Loucy (cell line): ENCODE measurements at regions not wholly inside any gene's neighbourhood (a gene's known extent, or its start where the extent isn't known, plus 50 kb on each side); places are given as distances from the start of the nearest gene placed in this dataset.

Experiments used
- H2AFZ ChIP-seq: fragments of 200-600 bp; sonication (generic); 2 replicates; pipeline ENCODE4 v1.6.0; 2016; ENCODE audit warnings: antibody characterized with exemption, mild to moderate bottlenecking, low read length, moderate library complexity
- H3F3A ChIP-seq: fragments of 200-600 bp; 2 replicates; pipeline ENCODE4 v1.6.0; 2016; ENCODE audit warnings: antibody characterized with exemption, low read depth, mild to moderate bottlenecking
- H3K27me3 ChIP-seq: fragments of 200-600 bp; sonication (generic); 2 replicates; pipeline ENCODE4 v1.6.1; 2014; ENCODE audit warnings: low read length, mild to moderate bottlenecking; ENCODE audit not compliant: insufficient read depth, poor library complexity, severe bottlenecking
- H3K36me3 ChIP-seq: fragments of 200-600 bp; sonication (generic); 2 replicates; pipeline ENCODE4 v1.6.1; 2016; ENCODE audit warnings: low read length; ENCODE audit not compliant: insufficient read depth
- H3K4me1 ChIP-seq: fragments of 200-600 bp; sonication (generic); 2 replicates; pipeline ENCODE4 v1.5.1; 2014; ENCODE audit warnings: low read length, mild to moderate bottlenecking; ENCODE audit not compliant: insufficient read depth, poor library complexity, severe bottlenecking
- H3K4me2 ChIP-seq: fragments of 200-600 bp; sonication (generic); 2 replicates; pipeline ENCODE4 v1.6.0; 2014; ENCODE audit warnings: antibody characterized with exemption, low read length, low read depth, mild to moderate bottlenecking; ENCODE audit not compliant: poor library complexity, severe bottlenecking
- H3K4me3 ChIP-seq: fragments of 200-600 bp; sonication (generic); 2 replicates; pipeline ENCODE4 v1.5.1; 2014; ENCODE audit warnings: low read length, mild to moderate bottlenecking, mixed read lengths; ENCODE audit not compliant: poor library complexity, severe bottlenecking
- H3K79me2 ChIP-seq: fragments of 200-600 bp; sonication (generic); 2 replicates; pipeline ENCODE4 v1.6.1; 2014; ENCODE audit warnings: low read length; ENCODE audit not compliant: insufficient read depth
- H3K9ac ChIP-seq: fragments of 200-600 bp; sonication (generic); 2 replicates; pipeline ENCODE4 v1.6.0; 2014; ENCODE audit warnings: mild to moderate bottlenecking, low read depth, low read length, moderate library complexity; ENCODE audit not compliant: poor library complexity, severe bottlenecking
- H3K9me2 ChIP-seq: fragments of 200-600 bp; sonication (generic); replicated peaks from 2 replicates; pipeline ENCODE4 v1.6.1; 2016; ENCODE audit warnings: low read depth, low read length, mixed read lengths
- H3K9me3 ChIP-seq: fragments of 200-600 bp; sonication (generic); 2 replicates; pipeline ENCODE4 v1.6.1; 2014; ENCODE audit warnings: mild to moderate bottlenecking, antibody characterized with exemption, low read length, low read depth; ENCODE audit not compliant: insufficient read depth
- H4K20me1 ChIP-seq: fragments of 200-600 bp; sonication (generic); 2 replicates; pipeline ENCODE4 v1.6.0; 2014; ENCODE audit warnings: antibody characterized with exemption, low read length, mild to moderate bottlenecking; ENCODE audit not compliant: insufficient read depth, poor library complexity, severe bottlenecking
- CTCF ChIP-seq: fragments of 200-600 bp; sonication (generic); conservative IDR thresholded peaks from 2 replicates; pipeline ENCODE4 v1.5.1; 2014; ENCODE audit warnings: mild to moderate bottlenecking, antibody characterized with exemption, low read length
- EZH2phosphoT487 ChIP-seq: fragments of 200-600 bp; IDR thresholded peaks from 2 replicates; pipeline ENCODE4 v1.6.1; 2018; ENCODE audit warnings: antibody characterized with exemption, mild to moderate bottlenecking, moderate library complexity, borderline replicate concordance

- TF ChIP-seq CTCF, result no peak
- no peak overlapping the region for H2AFZ ChIP-seq
- no peaks in the 10 kb centered on the region for H3K79me2 ChIP-seq
- H3K4me2 ChIP-seq, result no peak overlapping the region
- H3K9me2 ChIP-seq, result no peaks in the 10 kb centered on the region
- H3K36me3 ChIP-seq, result no peaks in the 10 kb centered on the region
- no peaks in the 10 kb centered on the region for H3K4me1 ChIP-seq
- no peaks in the 10 kb centered on the region for H3F3A ChIP-seq
- H3K27me3 ChIP-seq, result no peaks in the 10 kb centered on the region
- H3K9me3 ChIP-seq, result no peaks in the 10 kb centered on the region; the same call in 1 of the 2 replicates
- no peak overlapping the region for H3K9ac ChIP-seq
- H4K20me1 ChIP-seq, result no peaks in the 10 kb centered on the region
- no peak overlapping the region for H3K4me3 ChIP-seq
Measured at GRCh38 chr1:4564051-4564450, 90.4 kb upstream of the AJAP1 start.

- H3K27me3 ChIP-seq, result no peaks in the 10 kb centered on the region
- H3F3A ChIP-seq, result no peaks in the 10 kb centered on the region
- no peaks in the 10 kb centered on the region; the same call in 1 of the 2 replicates for H3K9me3 ChIP-seq
- H3K4me2 ChIP-seq, result no peak overlapping the region
- H3K36me3 ChIP-seq, result no peaks in the 10 kb centered on the region
- no peaks in the 10 kb centered on the region for H4K20me1 ChIP-seq
- no peak for TF ChIP-seq CTCF
- TF ChIP-seq EZH2phosphoT487, result no peak
- H2AFZ ChIP-seq, result no peak overlapping the region
- H3K4me1 ChIP-seq, result no peaks in the 10 kb centered on the region
- H3K79me2 ChIP-seq, result no peaks in the 10 kb centered on the region
- no peak overlapping the region for H3K9ac ChIP-seq
- H3K4me3 ChIP-seq, result no peak overlapping the region
- no peaks in the 10 kb centered on the region for H3K9me2 ChIP-seq
Measured at GRCh38 chr1:4565166-4565565, 89.2 kb upstream of the AJAP1 start.

GRCh38 chr1:4565801-4566449 lies 88.5 kb upstream of the AJAP1 start:
- no peaks in the 10 kb centered on the region for H3F3A ChIP-seq
- no peaks in the 10 kb centered on the region for H3K27me3 ChIP-seq
- no peak overlapping the region for H2AFZ ChIP-seq
- no peaks in the 10 kb centered on the region for H3K9me2 ChIP-seq
- H3K9ac ChIP-seq, result no peak overlapping the region
- no peak overlapping the region for H3K4me2 ChIP-seq
- no peaks in the 10 kb centered on the region for H3K36me3 ChIP-seq
- TF ChIP-seq EZH2phosphoT487 (no peak), CTCF (no peak)
- no peaks in the 10 kb centered on the region for H3K4me1 ChIP-seq
- no peak overlapping the region for H3K4me3 ChIP-seq
- H3K9me3 ChIP-seq, result no peaks in the 10 kb centered on the region; the same call in 1 of the 2 replicates
- H4K20me1 ChIP-seq, result no peaks in the 10 kb centered on the region
- no peaks in the 10 kb centered on the region for H3K79me2 ChIP-seq
